GM23338 (cell line): ENCODE measurements at regions not wholly inside any gene's neighbourhood (a gene's known extent, or its start where the extent isn't known, plus 50 kb on each side); places are given as distances from the start of the nearest gene placed in this dataset.

Experiments used
- ATAC-seq: fragments of 200-7000 bp; cut with Tn5 transposase; 3 replicates; pipeline ENCODE4 v1.9.1; 2020
- DNase-seq: peaks from one replicate; pipeline ENCODE4 v3.0.0-alpha.2; 2015; ENCODE audit warnings: low spot score
- H2AFZ ChIP-seq: fragments of 200-600 bp; sonication (generic); 2 replicates; pipeline ENCODE4 v1.8.0; 2016; ENCODE audit warnings: antibody characterized with exemption, mild to moderate bottlenecking, moderate library complexity
- H3F3A ChIP-seq: fragments of 200-600 bp; sonication (generic); replicated peaks from 2 replicates; pipeline ENCODE4 v1.8.0; 2017; ENCODE audit warnings: antibody characterized with exemption, mixed run types, low read depth
- H3K27ac ChIP-seq: fragments of 200-600 bp; sonication (generic); 2 replicates; pipeline ENCODE4 v1.6.1; 2016; ENCODE audit warnings: low read depth
- H3K27me3 ChIP-seq: fragments of 200-600 bp; sonication (generic); 2 replicates; pipeline ENCODE4 v1.8.0; 2016; ENCODE audit warnings: mild to moderate bottlenecking, mixed run types, moderate library complexity; ENCODE audit not compliant: insufficient read depth
- H3K36me3 ChIP-seq: fragments of 200-600 bp; sonication (generic); 2 replicates; pipeline ENCODE4 v1.8.0; 2016; ENCODE audit warnings: mild to moderate bottlenecking; ENCODE audit not compliant: insufficient read depth
- H3K4me1 ChIP-seq: fragments of 200-600 bp; sonication (generic); 2 replicates; pipeline ENCODE4 v1.8.0; 2016; ENCODE audit warnings: mild to moderate bottlenecking, moderate library complexity; ENCODE audit not compliant: insufficient read depth
- H3K4me2 ChIP-seq: fragments of 200-600 bp; sonication (generic); 2 replicates; pipeline ENCODE4 v1.7.1; 2017; ENCODE audit warnings: mixed run types
- H3K4me3 ChIP-seq: fragments of 200-600 bp; sonication (generic); 2 replicates; pipeline ENCODE4 v1.6.1; 2016; ENCODE audit warnings: mixed run types
- H3K79me2 ChIP-seq: fragments of 200-600 bp; sonication (generic); replicated peaks from 2 replicates; pipeline ENCODE4 v1.8.0; 2017; ENCODE audit warnings: mild to moderate bottlenecking; ENCODE audit not compliant: insufficient read depth
- H3K9me2 ChIP-seq: fragments of 200-600 bp; sonication (generic); 2 replicates; pipeline ENCODE4 v1.8.0; 2017; ENCODE audit not compliant: insufficient read depth
- H4K20me1 ChIP-seq: fragments of 200-600 bp; sonication (generic); replicated peaks from 2 replicates; pipeline ENCODE4 v1.8.0; 2017; ENCODE audit warnings: mild to moderate bottlenecking; ENCODE audit not compliant: insufficient read depth
- H3K27ac Mint-ChIP-seq: 2 replicates; pipeline ENCODE4 v1.8.0; 2020; ENCODE audit warnings: inconsistent platforms, mild to moderate bottlenecking, moderate library complexity, mixed read lengths
- H3K27me3 Mint-ChIP-seq: 3 replicates; pipeline ENCODE4 v1.8.0; 2022; ENCODE audit warnings: low read depth, mild to moderate bottlenecking, moderate library complexity, mixed read lengths, inconsistent platforms; ENCODE audit not compliant: insufficient read depth, poor library complexity
- H3K36me3 Mint-ChIP-seq: 3 replicates; pipeline ENCODE4 v1.8.0; 2021; ENCODE audit warnings: low read depth, mild to moderate bottlenecking, inconsistent platforms, moderate library complexity, mixed read lengths
- H3K4me1 Mint-ChIP-seq: 3 replicates; pipeline ENCODE4 v1.8.0; 2020; ENCODE audit warnings: mild to moderate bottlenecking, inconsistent platforms, mixed read lengths
- H3K4me3 Mint-ChIP-seq: 3 replicates; pipeline ENCODE4 v1.8.0; 2021; ENCODE audit warnings: moderate library complexity, mild to moderate bottlenecking, inconsistent platforms, mixed read lengths
- H3K9me3 Mint-ChIP-seq: 3 replicates; pipeline ENCODE4 v1.8.0; 2020; ENCODE audit warnings: moderate library complexity, mild to moderate bottlenecking, inconsistent platforms, mixed read lengths
- EZH2phosphoT487 ChIP-seq: fragments of 200-600 bp; sonication (generic); IDR thresholded peaks from one replicate; pipeline ENCODE4 v1.8.1; 2018; ENCODE audit warnings: antibody characterized with exemption; ENCODE audit not compliant: unreplicated experiment
- POLR2AphosphoS5 ChIP-seq: IDR thresholded peaks from 2 replicates; pipeline ENCODE4 v1.6.1; 2016; ENCODE audit warnings: antibody characterized with exemption, low read depth
- STAT1 ChIP-seq: IDR thresholded peaks from one replicate; pipeline ENCODE4 v1.6.1; 2016; ENCODE audit warnings: antibody characterized with exemption; ENCODE audit not compliant: unreplicated experiment
- ZNF331 ChIP-seq: fragments of 250-450 bp; sonication (Bioruptor Pico); IDR thresholded peaks from 2 replicates; pipeline ENCODE4 v1.5.0; 2020; ENCODE audit warnings: low read depth, mild to moderate bottlenecking, moderate library complexity
- TF ChIP-seq, protein P1 (sequence below): fragments of 250-450 bp; sonication (Bioruptor Pico); IDR thresholded peaks from 2 replicates; pipeline ENCODE4 v1.5.0; 2020; ENCODE audit warnings: mild to moderate bottlenecking, moderate library complexity
- TF ChIP-seq, protein P2 (sequence below): IDR thresholded peaks from 2 replicates; pipeline ENCODE4 v1.6.1; 2016; ENCODE audit warnings: antibody characterized with exemption

DNA sequence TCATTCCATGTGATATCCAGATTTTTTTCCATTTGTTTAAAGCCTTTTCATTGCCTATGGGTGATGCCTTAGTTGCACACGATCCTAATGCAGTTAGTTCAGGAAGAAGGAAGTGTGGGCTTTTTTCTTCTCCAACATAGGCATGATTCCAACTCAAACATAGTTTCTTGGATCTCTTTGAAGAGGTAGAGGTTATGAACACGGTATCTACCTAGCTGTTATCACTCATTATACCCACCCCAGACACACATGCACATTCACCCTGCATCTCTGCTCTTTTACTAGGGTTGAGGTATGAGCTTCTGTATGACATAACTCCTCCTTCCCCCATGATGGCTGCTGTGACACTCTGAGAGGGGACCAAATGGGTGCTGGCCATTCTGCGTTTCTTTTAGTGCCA, 122.1 kb upstream of the ZNF648 start (continued):
- TF ChIP-seq, protein P1, sequence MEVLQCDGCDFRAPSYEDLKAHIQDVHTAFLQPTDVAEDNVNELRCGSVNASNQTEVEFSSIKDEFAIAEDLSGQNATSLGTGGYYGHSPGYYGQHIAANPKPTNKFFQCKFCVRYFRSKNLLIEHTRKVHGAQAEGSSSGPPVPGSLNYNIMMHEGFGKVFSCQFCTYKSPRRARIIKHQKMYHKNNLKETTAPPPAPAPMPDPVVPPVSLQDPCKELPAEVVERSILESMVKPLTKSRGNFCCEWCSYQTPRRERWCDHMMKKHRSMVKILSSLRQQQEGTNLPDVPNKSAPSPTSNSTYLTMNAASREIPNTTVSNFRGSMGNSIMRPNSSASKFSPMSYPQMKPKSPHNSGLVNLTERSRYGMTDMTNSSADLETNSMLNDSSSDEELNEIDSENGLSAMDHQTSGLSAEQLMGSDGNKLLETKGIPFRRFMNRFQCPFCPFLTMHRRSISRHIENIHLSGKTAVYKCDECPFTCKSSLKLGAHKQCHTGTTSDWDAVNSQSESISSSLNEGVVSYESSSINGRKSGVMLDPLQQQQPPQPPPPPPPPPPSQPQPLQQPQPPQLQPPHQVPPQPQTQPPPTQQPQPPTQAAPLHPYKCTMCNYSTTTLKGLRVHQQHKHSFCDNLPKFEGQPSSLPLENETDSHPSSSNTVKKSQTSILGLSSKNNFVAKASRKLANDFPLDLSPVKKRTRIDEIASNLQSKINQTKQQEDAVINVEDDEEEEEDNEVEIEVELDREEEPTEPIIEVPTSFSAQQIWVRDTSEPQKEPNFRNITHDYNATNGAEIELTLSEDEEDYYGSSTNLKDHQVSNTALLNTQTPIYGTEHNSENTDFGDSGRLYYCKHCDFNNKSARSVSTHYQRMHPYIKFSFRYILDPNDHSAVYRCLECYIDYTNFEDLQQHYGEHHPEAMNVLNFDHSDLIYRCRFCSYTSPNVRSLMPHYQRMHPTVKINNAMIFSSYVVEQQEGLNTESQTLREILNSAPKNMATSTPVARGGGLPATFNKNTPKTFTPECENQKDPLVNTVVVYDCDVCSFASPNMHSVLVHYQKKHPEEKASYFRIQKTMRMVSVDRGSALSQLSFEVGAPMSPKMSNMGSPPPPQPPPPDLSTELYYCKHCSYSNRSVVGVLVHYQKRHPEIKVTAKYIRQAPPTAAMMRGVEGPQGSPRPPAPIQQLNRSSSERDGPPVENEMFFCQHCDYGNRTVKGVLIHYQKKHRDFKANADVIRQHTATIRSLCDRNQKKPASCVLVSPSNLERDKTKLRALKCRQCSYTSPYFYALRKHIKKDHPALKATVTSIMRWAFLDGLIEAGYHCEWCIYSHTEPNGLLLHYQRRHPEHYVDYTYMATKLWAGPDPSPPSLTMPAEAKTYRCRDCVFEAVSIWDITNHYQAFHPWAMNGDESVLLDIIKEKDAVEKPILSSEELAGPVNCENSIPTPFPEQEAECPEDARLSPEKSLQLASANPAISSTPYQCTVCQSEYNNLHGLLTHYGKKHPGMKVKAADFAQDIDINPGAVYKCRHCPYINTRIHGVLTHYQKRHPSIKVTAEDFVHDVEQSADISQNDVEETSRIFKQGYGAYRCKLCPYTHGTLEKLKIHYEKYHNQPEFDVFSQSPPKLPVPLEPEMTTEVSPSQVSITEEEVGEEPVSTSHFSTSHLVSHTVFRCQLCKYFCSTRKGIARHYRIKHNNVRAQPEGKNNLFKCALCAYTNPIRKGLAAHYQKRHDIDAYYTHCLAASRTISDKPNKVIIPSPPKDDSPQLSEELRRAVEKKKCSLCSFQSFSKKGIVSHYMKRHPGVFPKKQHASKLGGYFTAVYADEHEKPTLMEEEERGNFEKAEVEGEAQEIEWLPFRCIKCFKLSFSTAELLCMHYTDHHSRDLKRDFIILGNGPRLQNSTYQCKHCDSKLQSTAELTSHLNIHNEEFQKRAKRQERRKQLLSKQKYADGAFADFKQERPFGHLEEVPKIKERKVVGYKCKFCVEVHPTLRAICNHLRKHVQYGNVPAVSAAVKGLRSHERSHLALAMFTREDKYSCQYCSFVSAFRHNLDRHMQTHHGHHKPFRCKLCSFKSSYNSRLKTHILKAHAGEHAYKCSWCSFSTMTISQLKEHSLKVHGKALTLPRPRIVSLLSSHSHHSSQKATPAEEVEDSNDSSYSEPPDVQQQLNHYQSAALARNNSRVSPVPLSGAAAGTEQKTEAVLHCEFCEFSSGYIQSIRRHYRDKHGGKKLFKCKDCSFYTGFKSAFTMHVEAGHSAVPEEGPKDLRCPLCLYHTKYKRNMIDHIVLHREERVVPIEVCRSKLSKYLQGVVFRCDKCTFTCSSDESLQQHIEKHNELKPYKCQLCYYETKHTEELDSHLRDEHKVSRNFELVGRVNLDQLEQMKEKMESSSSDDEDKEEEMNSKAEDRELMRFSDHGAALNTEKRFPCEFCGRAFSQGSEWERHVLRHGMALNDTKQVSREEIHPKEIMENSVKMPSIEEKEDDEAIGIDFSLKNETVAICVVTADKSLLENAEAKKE (CRISPR knock-in tag): no peak
- TF ChIP-seq, protein P2, sequence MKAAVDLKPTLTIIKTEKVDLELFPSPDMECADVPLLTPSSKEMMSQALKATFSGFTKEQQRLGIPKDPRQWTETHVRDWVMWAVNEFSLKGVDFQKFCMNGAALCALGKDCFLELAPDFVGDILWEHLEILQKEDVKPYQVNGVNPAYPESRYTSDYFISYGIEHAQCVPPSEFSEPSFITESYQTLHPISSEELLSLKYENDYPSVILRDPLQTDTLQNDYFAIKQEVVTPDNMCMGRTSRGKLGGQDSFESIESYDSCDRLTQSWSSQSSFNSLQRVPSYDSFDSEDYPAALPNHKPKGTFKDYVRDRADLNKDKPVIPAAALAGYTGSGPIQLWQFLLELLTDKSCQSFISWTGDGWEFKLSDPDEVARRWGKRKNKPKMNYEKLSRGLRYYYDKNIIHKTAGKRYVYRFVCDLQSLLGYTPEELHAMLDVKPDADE: no peak
- TF ChIP-seq EZH2phosphoT487: no peak

- peaks cover 4% of the 10 kb centered on the region; the same call in 1 of the 2 replicates for H3K9me2 ChIP-seq
- H3K36me3 ChIP-seq: no peaks in the 10 kb centered on the region
- DNase-seq (no peak), ATAC-seq (no peak)
- no peaks in the 10 kb centered on the region for H4K20me1 ChIP-seq
- Mint-ChIP-seq H3K27ac (no peak overlapping the region), H3K9me3 (no peaks in the 10 kb centered on the region), H3K36me3 (no peaks in the 10 kb centered on the region), H3K4me1 (no peaks in the 10 kb centered on the region), H3K4me3 (no peak overlapping the region), H3K27me3 (no peaks in the 10 kb centered on the region)
- H3K79me2 ChIP-seq: no peaks in the 10 kb centered on the region
- H2AFZ ChIP-seq: no peak overlapping the region
- no peaks in the 10 kb centered on the region for H3F3A ChIP-seq
- TF ChIP-seq, protein P2: no peak
- TF ChIP-seq, protein P1 (CRISPR knock-in tag): no peak
- no peak for TF ChIP-seq POLR2AphosphoS5
- TF ChIP-seq STAT1: no peak
- no peak for TF ChIP-seq ZNF331
- H3K4me1 ChIP-seq: no peaks in the 10 kb centered on the region
- no peaks in the 10 kb centered on the region for H3K27me3 ChIP-seq
- H3K4me2 ChIP-seq: no peak overlapping the region
- H3K4me3 ChIP-seq: no peak overlapping the region
- H3K27ac ChIP-seq: no peak overlapping the region
Measured at GRCh38 chr1:182182311-182182710, 120.8 kb upstream of the ZNF648 start.
